ENCODE measurements at regions not wholly inside any gene's neighbourhood (a gene's known extent, or its start where the extent isn't known, plus 50 kb on each side); places are given as distances from the start of the nearest gene placed in this dataset.
"Not testable (repeated sequence)": the region's sequence is repeated elsewhere in the genome, so short reads cannot be mapped to it uniquely, and the experiment has no call there.

DNA sequence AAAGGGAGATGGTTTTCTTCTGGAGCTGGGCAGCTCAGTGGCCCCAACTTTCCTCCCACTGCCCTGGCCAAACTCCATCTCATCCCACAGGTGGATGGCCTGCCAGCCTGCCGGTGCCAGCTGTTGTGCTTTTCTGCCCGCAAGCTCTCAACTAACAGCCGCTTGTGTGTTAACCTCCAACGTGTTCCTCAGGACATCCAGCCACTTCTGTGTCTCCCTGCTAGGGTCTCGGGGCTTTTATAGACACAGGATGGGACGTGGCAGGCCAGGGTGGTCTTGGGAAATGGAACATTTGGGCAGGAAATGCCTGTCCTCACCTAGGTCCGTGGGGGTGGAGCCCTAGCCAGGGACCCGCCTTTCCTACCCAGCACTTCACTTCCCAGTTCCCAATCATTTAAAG, 171.1 kb upstream of the RGS17 start:
- H3K4me1 ChIP-seq = no peaks in the 10 kb centered on the region
- no peak for DNase-seq (ENCODE audit: low spot score in 2 of 2)
- no peak overlapping the region for H3K4me3 ChIP-seq
- H3K9me3 ChIP-seq = peaks cover 0 to 5% of the 10 kb centered on the region in 2 donors
- intact Hi-C loops (cut with DNase I; ENCODE audit: low total_unique reads) = no loop called here
- TF ChIP-seq, protein P1, sequence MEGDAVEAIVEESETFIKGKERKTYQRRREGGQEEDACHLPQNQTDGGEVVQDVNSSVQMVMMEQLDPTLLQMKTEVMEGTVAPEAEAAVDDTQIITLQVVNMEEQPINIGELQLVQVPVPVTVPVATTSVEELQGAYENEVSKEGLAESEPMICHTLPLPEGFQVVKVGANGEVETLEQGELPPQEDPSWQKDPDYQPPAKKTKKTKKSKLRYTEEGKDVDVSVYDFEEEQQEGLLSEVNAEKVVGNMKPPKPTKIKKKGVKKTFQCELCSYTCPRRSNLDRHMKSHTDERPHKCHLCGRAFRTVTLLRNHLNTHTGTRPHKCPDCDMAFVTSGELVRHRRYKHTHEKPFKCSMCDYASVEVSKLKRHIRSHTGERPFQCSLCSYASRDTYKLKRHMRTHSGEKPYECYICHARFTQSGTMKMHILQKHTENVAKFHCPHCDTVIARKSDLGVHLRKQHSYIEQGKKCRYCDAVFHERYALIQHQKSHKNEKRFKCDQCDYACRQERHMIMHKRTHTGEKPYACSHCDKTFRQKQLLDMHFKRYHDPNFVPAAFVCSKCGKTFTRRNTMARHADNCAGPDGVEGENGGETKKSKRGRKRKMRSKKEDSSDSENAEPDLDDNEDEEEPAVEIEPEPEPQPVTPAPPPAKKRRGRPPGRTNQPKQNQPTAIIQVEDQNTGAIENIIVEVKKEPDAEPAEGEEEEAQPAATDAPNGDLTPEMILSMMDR (IDR thresholded peaks at IDR 0.05) = no peak
- TF ChIP-seq POLR2A (IDR thresholded peaks at IDR 0.05) = no peak
- no peak for TF ChIP-seq POLR2AphosphoS5 (IDR thresholded peaks at IDR 0.05)
- H3K27ac ChIP-seq = no peak overlapping the region
- no peaks in the 10 kb centered on the region for H3K36me3 ChIP-seq
- no peaks in the 10 kb centered on the region for H3K27me3 ChIP-seq

DNA sequence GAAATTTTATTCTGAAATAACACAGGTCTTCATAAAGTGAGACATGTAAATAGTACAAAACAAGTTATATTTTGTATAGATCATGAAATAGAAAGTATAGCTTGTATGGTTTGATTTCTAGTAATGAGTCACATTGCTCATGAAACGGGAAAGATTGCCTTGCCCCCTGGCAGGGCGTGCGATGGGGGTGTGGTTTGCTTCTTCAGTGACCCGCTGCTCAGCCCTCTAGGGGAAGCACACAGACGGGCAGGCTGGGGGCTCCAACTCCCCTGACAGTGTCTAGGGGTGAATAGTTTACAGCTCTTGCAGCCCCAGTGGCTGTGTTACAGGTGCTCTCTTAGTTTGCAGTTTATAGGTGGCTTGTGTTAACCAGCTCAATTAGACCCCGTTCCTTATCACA, 170.5 kb upstream of the RGS17 start:
- no peak for TF ChIP-seq POLR2A (IDR thresholded peaks at IDR 0.05)
- TF ChIP-seq, protein P1 (IDR thresholded peaks at IDR 0.05) = no peak
- TF ChIP-seq POLR2AphosphoS5 (IDR thresholded peaks at IDR 0.05) = no peak
- intact Hi-C loops (cut with DNase I; ENCODE audit: low total_unique reads) = no loop called here
- Histone ChIP-seq H3K4me3 (no peak overlapping the region), H3K9me3 (peaks cover 0 to 5% of the 10 kb centered on the region in 2 donors), H3K36me3 (no peaks in the 10 kb centered on the region), H3K27me3 (no peaks in the 10 kb centered on the region), H3K4me1 (no peaks in the 10 kb centered on the region), H3K27ac (no peak overlapping the region)
- DNase-seq (ENCODE audit: low spot score in 2 of 2) = no peak

DNA sequence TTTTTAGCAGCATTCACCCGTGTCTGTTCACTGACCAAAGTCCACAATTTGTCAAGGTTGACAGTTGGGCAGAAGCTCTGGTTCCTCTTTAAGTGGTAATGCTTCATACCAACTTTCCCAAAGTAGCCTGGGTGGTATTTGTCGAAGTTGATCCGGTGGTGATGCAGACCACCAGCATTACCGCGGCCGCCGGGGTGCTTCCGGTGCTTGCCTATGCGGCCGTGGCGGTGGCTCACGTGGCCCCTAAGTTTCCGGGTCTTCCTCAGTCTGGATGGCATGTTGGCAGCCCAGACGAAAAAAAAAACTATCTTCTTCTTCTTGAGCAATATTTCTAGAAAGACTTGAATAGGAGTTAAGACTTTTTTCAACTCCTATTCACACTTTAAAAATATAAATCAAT, 151.4 kb upstream of the RGS17 start:
- H3K4me1 ChIP-seq; DNase-seq (ENCODE audit: low spot score in 2 of 2); H3K27ac ChIP-seq; H3K4me3 ChIP-seq; H3K36me3 ChIP-seq; H3K27me3 ChIP-seq; H3K9me3 ChIP-seq; intact Hi-C loops (cut with DNase I; ENCODE audit: low total_unique reads): not testable (repeated sequence)

DNA sequence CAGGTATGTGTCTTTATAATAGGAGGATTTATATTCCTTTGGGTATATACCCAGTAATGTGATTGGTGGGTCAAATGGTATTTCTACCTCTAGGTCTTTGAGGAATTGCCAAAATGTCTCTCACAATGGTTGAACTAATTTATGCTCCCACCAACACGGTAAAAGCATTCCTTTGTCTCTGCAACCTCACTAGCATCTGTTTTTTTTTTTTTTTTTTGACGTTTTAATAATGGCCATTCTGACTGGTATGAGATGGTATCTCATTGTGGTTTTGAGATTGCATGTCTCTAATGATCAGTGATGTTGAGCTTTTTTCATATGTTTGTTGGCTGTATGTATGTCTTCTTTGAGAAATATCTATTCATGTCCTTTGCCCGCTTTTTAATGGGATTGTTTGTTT, 144.9 kb upstream of the RGS17 start:
- no peaks in the 10 kb centered on the region for H3K27me3 ChIP-seq
- H3K36me3 ChIP-seq = no peaks in the 10 kb centered on the region
- H3K4me1 ChIP-seq = no peaks in the 10 kb centered on the region
- H3K27ac ChIP-seq = no peak overlapping the region
- TF ChIP-seq POLR2AphosphoS5 (IDR thresholded peaks at IDR 0.05) (no peak), POLR2A (IDR thresholded peaks at IDR 0.05) (no peak)
- TF ChIP-seq, protein P1 (IDR thresholded peaks at IDR 0.05) = no peak
- H3K9me3 ChIP-seq = no peaks in the 10 kb centered on the region
- no peak for DNase-seq (ENCODE audit: low spot score in 2 of 2)
- intact Hi-C loops (cut with DNase I; ENCODE audit: low total_unique reads) = no loop called here
- H3K4me3 ChIP-seq = no peak overlapping the region

GRCh38 chr6:153272201-153272980, 141.3 kb upstream of the RGS17 start:
- Histone ChIP-seq H3K27ac (no peak overlapping the region), H3K9me3 (no peaks in the 10 kb centered on the region), H3K27me3 (no peaks in the 10 kb centered on the region), H3K4me3 (no peak overlapping the region), H3K36me3 (no peaks in the 10 kb centered on the region), H3K4me1 (no peaks in the 10 kb centered on the region)
- intact Hi-C loops (cut with DNase I; ENCODE audit: low total_unique reads) = loop anchor here (5.0 kb wide), 1 partner anchor 440 kb away; no protein-coding TSS in a partner anchor
- no peak for DNase-seq (ENCODE audit: low spot score in 2 of 2)
- TF ChIP-seq, protein P1 (IDR thresholded peaks at IDR 0.05) = no peak
- TF ChIP-seq POLR2AphosphoS5 (IDR thresholded peaks at IDR 0.05) (no peak), POLR2A (IDR thresholded peaks at IDR 0.05) (no peak)

Measured in breast epithelium (tissue), 4 donors.